ENCODE measurements at regions not wholly inside any gene's neighbourhood (a gene's known extent, or its start where the extent isn't known, plus 50 kb on each side); places are given as distances from the start of the nearest gene placed in this dataset.

- Histone ChIP-seq H3K9me3 (ENCODE audit: control extremely low read depth in 1 of 3, control insufficient read depth in 2 of 3, insufficient read depth in 1 of 3, low read length in 2 of 3) (peaks cover 0 to 11% (median 0%) of the 10 kb centered on the region in 3 donors), H3K27ac (ENCODE audit: low read length in 2 of 2) (no peak overlapping the region), H3K79me2 (ENCODE audit: control insufficient read depth, insufficient read depth, low read length) (no peaks in the 10 kb centered on the region), H3K4me3 (ENCODE audit: control extremely low read depth in 1 of 5, extremely low read depth in 1 of 5, insufficient read depth in 1 of 5, low read depth in 2 of 5, low read length in 4 of 5) (no peak overlapping the region), H3K4me1 (ENCODE audit: control insufficient read depth in 2 of 2, insufficient read depth in 2 of 2, low read length in 2 of 2) (no peaks in the 10 kb centered on the region), H3K9ac (ENCODE audit: low read length) (no peak overlapping the region), H3K36me3 (replicated peaks in 1 of 2; ENCODE audit: control extremely low read depth in 1 of 2, control insufficient read depth in 1 of 2, extremely low read depth in 1 of 2, insufficient read depth in 2 of 2, low read length in 1 of 2) (no peaks in the 10 kb centered on the region), H4K20me1 (ENCODE audit: control insufficient read depth, insufficient read depth, low read length, poor library complexity, severe bottlenecking) (no peaks in the 10 kb centered on the region), H3K27me3 (replicated peaks in 1 of 4; ENCODE audit: control extremely low read depth in 1 of 4, control insufficient read depth in 3 of 4, insufficient read depth in 4 of 4, low read length in 3 of 4) (no peaks in the 10 kb centered on the region), H3K4me2 (replicated peaks; ENCODE audit: low read depth, low read length, poor library complexity, severe bottlenecking) (no peak overlapping the region), H2AFZ (ENCODE audit: insufficient read depth, low read depth, low read length, poor library complexity, severe bottlenecking) (no peak overlapping the region)
- H3K27ac Mint-ChIP-seq: no peak overlapping the region
- peaks cover 6% of the 10 kb centered on the region for H3K4me1 Mint-ChIP-seq
- DNase-seq: no peak
- H3K4me3 Mint-ChIP-seq: no peak overlapping the region
- no peak for ATAC-seq (ENCODE audit: low read depth)
- no peak for TF ChIP-seq EZH2 (IDR thresholded peaks at IDR 0.05; ENCODE audit: borderline replicate concordance, insufficient read depth, low read depth, low read length, poor library complexity, severe bottlenecking)
- TF ChIP-seq, protein P1, sequence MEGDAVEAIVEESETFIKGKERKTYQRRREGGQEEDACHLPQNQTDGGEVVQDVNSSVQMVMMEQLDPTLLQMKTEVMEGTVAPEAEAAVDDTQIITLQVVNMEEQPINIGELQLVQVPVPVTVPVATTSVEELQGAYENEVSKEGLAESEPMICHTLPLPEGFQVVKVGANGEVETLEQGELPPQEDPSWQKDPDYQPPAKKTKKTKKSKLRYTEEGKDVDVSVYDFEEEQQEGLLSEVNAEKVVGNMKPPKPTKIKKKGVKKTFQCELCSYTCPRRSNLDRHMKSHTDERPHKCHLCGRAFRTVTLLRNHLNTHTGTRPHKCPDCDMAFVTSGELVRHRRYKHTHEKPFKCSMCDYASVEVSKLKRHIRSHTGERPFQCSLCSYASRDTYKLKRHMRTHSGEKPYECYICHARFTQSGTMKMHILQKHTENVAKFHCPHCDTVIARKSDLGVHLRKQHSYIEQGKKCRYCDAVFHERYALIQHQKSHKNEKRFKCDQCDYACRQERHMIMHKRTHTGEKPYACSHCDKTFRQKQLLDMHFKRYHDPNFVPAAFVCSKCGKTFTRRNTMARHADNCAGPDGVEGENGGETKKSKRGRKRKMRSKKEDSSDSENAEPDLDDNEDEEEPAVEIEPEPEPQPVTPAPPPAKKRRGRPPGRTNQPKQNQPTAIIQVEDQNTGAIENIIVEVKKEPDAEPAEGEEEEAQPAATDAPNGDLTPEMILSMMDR (IDR thresholded peaks at IDR 0.05): no peak
- H3K27me3 Mint-ChIP-seq: no peaks in the 10 kb centered on the region
- H3K9me3 Mint-ChIP-seq (ENCODE audit: insufficient read depth): no peaks in the 10 kb centered on the region
- ChIA-PET CTCF (no interaction called here), POLR2A (no interaction called here)
- intact Hi-C loops (cut with micrococcal nuclease): no loop called here
- 71% methylated on average over 2 of the region's 6 CpGs for WGBS (ENCODE audit: insufficient coverage)
Measured at GRCh38 chr13:22091971-22092300, 421.1 kb downstream of the FGF9 start.

DNA sequence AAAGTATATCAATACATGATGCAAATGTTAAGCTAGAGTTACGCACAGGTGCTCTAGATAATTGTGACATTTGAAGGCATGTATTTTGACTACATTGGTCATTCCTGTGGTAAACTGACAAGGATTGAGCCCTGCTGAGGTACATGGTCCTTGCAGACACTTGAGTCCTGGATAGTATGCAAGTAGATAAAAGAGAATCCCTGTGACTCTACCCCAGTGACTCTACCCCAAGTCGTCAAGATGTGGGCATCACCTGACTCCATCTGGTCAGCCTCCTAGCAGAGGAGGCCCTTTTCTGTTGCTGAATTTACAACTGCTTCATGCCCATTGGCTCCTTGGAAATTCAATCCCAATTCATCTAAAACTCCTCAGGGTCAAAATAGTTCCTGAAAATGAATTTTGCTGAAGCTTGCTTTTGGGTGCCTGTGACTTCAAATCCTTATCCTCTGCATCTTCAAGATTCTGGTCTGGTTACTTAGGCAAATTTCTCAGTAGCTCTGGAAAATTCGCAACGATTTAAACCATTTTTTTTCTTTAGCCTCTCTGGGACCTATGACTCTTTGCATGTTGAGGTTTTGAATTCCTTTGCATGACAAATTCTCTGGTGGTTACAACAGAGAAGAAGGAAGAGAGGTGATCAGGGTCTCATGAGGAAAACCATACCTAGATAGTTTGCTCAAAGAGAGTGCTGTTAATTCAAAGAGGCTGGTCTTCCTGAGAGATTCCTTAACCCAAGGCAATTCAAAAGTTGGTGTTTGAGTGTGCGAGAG is 422.1 kb downstream of the FGF9 start:
- Histone ChIP-seq H3K27me3 (replicated peaks in 1 of 4; ENCODE audit: control extremely low read depth in 1 of 4, control insufficient read depth in 3 of 4, insufficient read depth in 4 of 4, low read length in 3 of 4) (no peaks in the 10 kb centered on the region), H3K79me2 (ENCODE audit: control insufficient read depth, insufficient read depth, low read length) (no peaks in the 10 kb centered on the region), H3K4me2 (replicated peaks; ENCODE audit: low read depth, low read length, poor library complexity, severe bottlenecking) (no peak overlapping the region), H2AFZ (ENCODE audit: insufficient read depth, low read depth, low read length, poor library complexity, severe bottlenecking) (no peak overlapping the region), H3K4me1 (ENCODE audit: control insufficient read depth in 2 of 2, insufficient read depth in 2 of 2, low read length in 2 of 2) (no peaks in the 10 kb centered on the region), H3K9ac (ENCODE audit: low read length) (no peak overlapping the region), H3K4me3 (ENCODE audit: control extremely low read depth in 1 of 5, extremely low read depth in 1 of 5, insufficient read depth in 1 of 5, low read depth in 2 of 5, low read length in 4 of 5) (no peak overlapping the region), H4K20me1 (ENCODE audit: control insufficient read depth, insufficient read depth, low read length, poor library complexity, severe bottlenecking) (no peaks in the 10 kb centered on the region), H3K27ac (ENCODE audit: low read length in 2 of 2) (no peak overlapping the region), H3K36me3 (replicated peaks in 1 of 2; ENCODE audit: control extremely low read depth in 1 of 2, control insufficient read depth in 1 of 2, extremely low read depth in 1 of 2, insufficient read depth in 2 of 2, low read length in 1 of 2) (no peaks in the 10 kb centered on the region), H3K9me3 (ENCODE audit: control extremely low read depth in 1 of 3, control insufficient read depth in 2 of 3, insufficient read depth in 1 of 3, low read length in 2 of 3) (peaks cover 0 to 5% (median 0%) of the 10 kb centered on the region in 3 donors)
- Mint-ChIP-seq H3K9me3 (ENCODE audit: insufficient read depth) (no peaks in the 10 kb centered on the region), H3K4me3 (no peak overlapping the region), H3K27me3 (no peaks in the 10 kb centered on the region), H3K4me1 (peaks cover 6% of the 10 kb centered on the region), H3K27ac (no peak overlapping the region)
- DNase-seq (no peak), ATAC-seq (ENCODE audit: low read depth) (no peak)
- no peak for TF ChIP-seq EZH2 (IDR thresholded peaks at IDR 0.05; ENCODE audit: borderline replicate concordance, insufficient read depth, low read depth, low read length, poor library complexity, severe bottlenecking)
- TF ChIP-seq, protein P1 (IDR thresholded peaks at IDR 0.05): no peak
- intact Hi-C loops (cut with micrococcal nuclease): no loop called here
- POLR2A ChIA-PET: no interaction called here
- WGBS (ENCODE audit: insufficient coverage): 86% methylated on average over 3 of the region's 5 CpGs
- CTCF ChIA-PET: interaction anchor here (0.6 kb wide), 1 partner anchor 1053 kb away, joined by 3 read pairs; no protein-coding TSS in a partner anchor

Data from B cell (primary cell).